ENCODE measurements at regions not wholly inside any gene's neighbourhood (a gene's known extent, or its start where the extent isn't known, plus 50 kb on each side); places are given as distances from the start of the nearest gene placed in this dataset.
A peak's percentile ranks its signal among the peaks of the same experiment; 100 is the strongest.

- no peaks in the 10 kb centered on the region for H4K20me1 ChIP-seq (ENCODE audit: insufficient read depth)
- no peaks in the 10 kb centered on the region for H3F3A ChIP-seq (ENCODE audit: insufficient read depth, low read length, poor library complexity, severe bottlenecking)
- H3K9me3 ChIP-seq (ENCODE audit: low read length): no peaks in the 10 kb centered on the region
- no peaks in the 10 kb centered on the region for H3K79me2 ChIP-seq (replicated peaks; ENCODE audit: insufficient read depth, low read length)
- H3K27me3 ChIP-seq (ENCODE audit: insufficient read depth, low read depth, low read length): no peaks in the 10 kb centered on the region
- H2AFZ ChIP-seq (ENCODE audit: low read depth, low read length): no peak overlapping the region
- TF ChIP-seq EZH2 (IDR thresholded peaks at IDR 0.05; ENCODE audit: borderline replicate concordance, insufficient read depth, low read length, poor library complexity, severe bottlenecking): no peak
- TF ChIP-seq SMC3 (conservative IDR thresholded peaks at IDR 0.05; ENCODE audit: poor library complexity): no peak
- TF ChIP-seq EP300 (conservative IDR thresholded peaks at IDR 0.05; ENCODE audit: poor library complexity, severe bottlenecking): no peak
- no peak for TF ChIP-seq TAF1 (IDR thresholded peaks at IDR 0.05; ENCODE audit: low read depth)
- TF ChIP-seq MXI1 (conservative IDR thresholded peaks at IDR 0.05; ENCODE audit: poor library complexity, severe bottlenecking): no peak
- no peak overlapping the region for H3K9ac ChIP-seq (ENCODE audit: low read length)
- H3K9me2 ChIP-seq (ENCODE audit: insufficient read depth, low read length): no peaks in the 10 kb centered on the region
- H3K4me3 ChIP-seq (ENCODE audit: low read length): no peak overlapping the region
- no peak overlapping the region for H3K27ac ChIP-seq (ENCODE audit: low read length)
- no peaks in the 10 kb centered on the region for H3K36me3 ChIP-seq (ENCODE audit: insufficient read depth, low read length)
- H3K4me2 ChIP-seq (ENCODE audit: low read length): no peak overlapping the region
These were observed 778.3 kb upstream of the CDH7 start for GRCh38 chr18:64972545-64972944.

- no peaks in the 10 kb centered on the region for H3K27me3 ChIP-seq (ENCODE audit: insufficient read depth, low read depth, low read length)
- H3K9me2 ChIP-seq (ENCODE audit: insufficient read depth, low read length): no peaks in the 10 kb centered on the region
- no peak overlapping the region for H2AFZ ChIP-seq (ENCODE audit: low read depth, low read length)
- no peaks in the 10 kb centered on the region for H3K79me2 ChIP-seq (replicated peaks; ENCODE audit: insufficient read depth, low read length)
- TF ChIP-seq EP300 (conservative IDR thresholded peaks at IDR 0.05; ENCODE audit: poor library complexity, severe bottlenecking) (peak; percentile 14), POLR2AphosphoS5 (IDR thresholded peaks at IDR 0.05) (no peak), SMC3 (conservative IDR thresholded peaks at IDR 0.05; ENCODE audit: poor library complexity) (peak; percentile 62), EZH2 (IDR thresholded peaks at IDR 0.05; ENCODE audit: borderline replicate concordance, insufficient read depth, low read length, poor library complexity, severe bottlenecking) (no peak), CTCF (IDR thresholded peaks at IDR 0.05; ENCODE audit: poor library complexity, severe bottlenecking) (peak; percentile 55), MXI1 (conservative IDR thresholded peaks at IDR 0.05; ENCODE audit: poor library complexity, severe bottlenecking) (no peak), RAD21 (conservative IDR thresholded peaks at IDR 0.05) (peak; percentile 68), TAF1 (IDR thresholded peaks at IDR 0.05; ENCODE audit: low read depth) (no peak)
- TF ChIP-seq, protein P1, sequence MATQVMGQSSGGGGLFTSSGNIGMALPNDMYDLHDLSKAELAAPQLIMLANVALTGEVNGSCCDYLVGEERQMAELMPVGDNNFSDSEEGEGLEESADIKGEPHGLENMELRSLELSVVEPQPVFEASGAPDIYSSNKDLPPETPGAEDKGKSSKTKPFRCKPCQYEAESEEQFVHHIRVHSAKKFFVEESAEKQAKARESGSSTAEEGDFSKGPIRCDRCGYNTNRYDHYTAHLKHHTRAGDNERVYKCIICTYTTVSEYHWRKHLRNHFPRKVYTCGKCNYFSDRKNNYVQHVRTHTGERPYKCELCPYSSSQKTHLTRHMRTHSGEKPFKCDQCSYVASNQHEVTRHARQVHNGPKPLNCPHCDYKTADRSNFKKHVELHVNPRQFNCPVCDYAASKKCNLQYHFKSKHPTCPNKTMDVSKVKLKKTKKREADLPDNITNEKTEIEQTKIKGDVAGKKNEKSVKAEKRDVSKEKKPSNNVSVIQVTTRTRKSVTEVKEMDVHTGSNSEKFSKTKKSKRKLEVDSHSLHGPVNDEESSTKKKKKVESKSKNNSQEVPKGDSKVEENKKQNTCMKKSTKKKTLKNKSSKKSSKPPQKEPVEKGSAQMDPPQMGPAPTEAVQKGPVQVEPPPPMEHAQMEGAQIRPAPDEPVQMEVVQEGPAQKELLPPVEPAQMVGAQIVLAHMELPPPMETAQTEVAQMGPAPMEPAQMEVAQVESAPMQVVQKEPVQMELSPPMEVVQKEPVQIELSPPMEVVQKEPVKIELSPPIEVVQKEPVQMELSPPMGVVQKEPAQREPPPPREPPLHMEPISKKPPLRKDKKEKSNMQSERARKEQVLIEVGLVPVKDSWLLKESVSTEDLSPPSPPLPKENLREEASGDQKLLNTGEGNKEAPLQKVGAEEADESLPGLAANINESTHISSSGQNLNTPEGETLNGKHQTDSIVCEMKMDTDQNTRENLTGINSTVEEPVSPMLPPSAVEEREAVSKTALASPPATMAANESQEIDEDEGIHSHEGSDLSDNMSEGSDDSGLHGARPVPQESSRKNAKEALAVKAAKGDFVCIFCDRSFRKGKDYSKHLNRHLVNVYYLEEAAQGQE (IDR thresholded peaks at IDR 0.05; ENCODE audit: borderline replicate concordance): no peak
- no peak overlapping the region for H3K27ac ChIP-seq (ENCODE audit: low read length)
- H3K4me3 ChIP-seq (ENCODE audit: low read length): no peak overlapping the region
- H3K9ac ChIP-seq (ENCODE audit: low read length): no peak overlapping the region
- H3K4me2 ChIP-seq (ENCODE audit: low read length): no peak overlapping the region
- no peaks in the 10 kb centered on the region for H3F3A ChIP-seq (ENCODE audit: insufficient read depth, low read length, poor library complexity, severe bottlenecking)
- H4K20me1 ChIP-seq (ENCODE audit: insufficient read depth): no peaks in the 10 kb centered on the region
- no peaks in the 10 kb centered on the region for H3K9me3 ChIP-seq (ENCODE audit: low read length)
- no peaks in the 10 kb centered on the region for H3K36me3 ChIP-seq (ENCODE audit: insufficient read depth, low read length)
These were observed 784.1 kb upstream of the CDH7 start for GRCh38 chr18:64966667-64967066.

Measured in neural cell (in vitro differentiated cells).